ENCODE measurements at regions not wholly inside any gene's neighbourhood (a gene's known extent, or its start where the extent isn't known, plus 50 kb on each side); places are given as distances from the start of the nearest gene placed in this dataset.
"Not testable (repeated sequence)": the region's sequence is repeated elsewhere in the genome, so short reads cannot be mapped to it uniquely, and the experiment has no call there.

GRCh38 chr4:24364249-24364648 is 220.1 kb downstream of the DHX15 start:
- no peak for ATAC-seq
- TF ChIP-seq ZNF70 (CRISPR knock-in tag; IDR thresholded peaks at IDR 0.05) (no peak), ZNF8 (CRISPR knock-in tag; IDR thresholded peaks at IDR 0.05) (no peak)

- no peak for ATAC-seq
- TF ChIP-seq CSDC2 (CRISPR knock-in tag; IDR thresholded peaks at IDR 0.05), result no peak
- no peak for TF ChIP-seq ISL1 (CRISPR knock-in tag; IDR thresholded peaks at IDR 0.05)
- TF ChIP-seq ARNTL (CRISPR knock-in tag; IDR thresholded peaks at IDR 0.05; ENCODE audit: borderline replicate concordance, low read depth), result no peak
- TF ChIP-seq RARB (CRISPR knock-in tag; IDR thresholded peaks at IDR 0.05), result no peak
- no peak for TF ChIP-seq PATZ1 (CRISPR knock-in tag; IDR thresholded peaks at IDR 0.05; ENCODE audit: borderline replicate concordance)
- no peak for TF ChIP-seq POU6F1 (CRISPR knock-in tag; IDR thresholded peaks at IDR 0.05; ENCODE audit: borderline replicate concordance, low read depth)
- no peak for TF ChIP-seq ZNF8 (CRISPR knock-in tag; IDR thresholded peaks at IDR 0.05)
- TF ChIP-seq CSRNP3 (CRISPR knock-in tag; IDR thresholded peaks at IDR 0.05), result no peak
- TF ChIP-seq ZC3H10 (CRISPR knock-in tag; IDR thresholded peaks at IDR 0.05), result no peak
- no peak for TF ChIP-seq TOX (CRISPR knock-in tag; IDR thresholded peaks at IDR 0.05; ENCODE audit: borderline replicate concordance)
- no peak for TF ChIP-seq CREB5 (CRISPR knock-in tag; IDR thresholded peaks at IDR 0.05; ENCODE audit: low read depth)
- no peak for TF ChIP-seq BACH2 (CRISPR knock-in tag; IDR thresholded peaks at IDR 0.05; ENCODE audit: borderline replicate concordance)
- TF ChIP-seq OSR1 (CRISPR knock-in tag; IDR thresholded peaks at IDR 0.05), result no peak
- TF ChIP-seq ZFP30 (CRISPR knock-in tag; IDR thresholded peaks at IDR 0.05), result no peak
Measured at GRCh38 chr4:24363751-24364150, 220.6 kb downstream of the DHX15 start.

- no peak for TF ChIP-seq ZNF70 (CRISPR knock-in tag; IDR thresholded peaks at IDR 0.05)
- ATAC-seq, result no peak
Measured at GRCh38 chr4:24352112-24352511, 232.2 kb downstream of the DHX15 start.

- not testable (repeated sequence) for ATAC-seq
Measured at GRCh38 chr4:24349168-24349996, 235.0 kb downstream of the DHX15 start.

GRCh38 chr4:24339260-24339659 is 245.1 kb downstream of the DHX15 start:
- TF ChIP-seq OSR1 (CRISPR knock-in tag; IDR thresholded peaks at IDR 0.05), result no peak
- no peak for ATAC-seq

- ATAC-seq, result no peak
- TF ChIP-seq CSRNP3 (CRISPR knock-in tag; IDR thresholded peaks at IDR 0.05), result no peak
- no peak for TF ChIP-seq SNAI2 (CRISPR knock-in tag; IDR thresholded peaks at IDR 0.05)
- TF ChIP-seq OSR1 (CRISPR knock-in tag; IDR thresholded peaks at IDR 0.05), result no peak
- no peak for TF ChIP-seq BACH2 (CRISPR knock-in tag; IDR thresholded peaks at IDR 0.05; ENCODE audit: borderline replicate concordance)
- no peak for TF ChIP-seq CSDC2 (CRISPR knock-in tag; IDR thresholded peaks at IDR 0.05)
- TF ChIP-seq POU6F1 (CRISPR knock-in tag; IDR thresholded peaks at IDR 0.05; ENCODE audit: borderline replicate concordance, low read depth), result no peak
- no peak for TF ChIP-seq ZC3H10 (CRISPR knock-in tag; IDR thresholded peaks at IDR 0.05)
- no peak for TF ChIP-seq TCF4 (CRISPR knock-in tag; IDR thresholded peaks at IDR 0.05; ENCODE audit: borderline replicate concordance)
- TF ChIP-seq ZNF8 (CRISPR knock-in tag; IDR thresholded peaks at IDR 0.05), result no peak
- no peak for TF ChIP-seq ZFP3 (CRISPR knock-in tag; IDR thresholded peaks at IDR 0.05)
- TF ChIP-seq ARNTL (CRISPR knock-in tag; IDR thresholded peaks at IDR 0.05; ENCODE audit: borderline replicate concordance, low read depth), result no peak
- TF ChIP-seq ZNF70 (CRISPR knock-in tag; IDR thresholded peaks at IDR 0.05), result no peak
- TF ChIP-seq GLIS3 (CRISPR knock-in tag; IDR thresholded peaks at IDR 0.05), result no peak
- TF ChIP-seq PPARA (CRISPR knock-in tag; IDR thresholded peaks at IDR 0.05; ENCODE audit: borderline replicate concordance), result no peak
- TF ChIP-seq TOX (CRISPR knock-in tag; IDR thresholded peaks at IDR 0.05; ENCODE audit: borderline replicate concordance), result no peak
Measured at GRCh38 chr4:24337451-24338190, 246.7 kb downstream of the DHX15 start.
